ENCODE measurements at regions not wholly inside any gene's neighbourhood (a gene's known extent, or its start where the extent isn't known, plus 50 kb on each side); places are given as distances from the start of the nearest gene placed in this dataset.

DNA sequence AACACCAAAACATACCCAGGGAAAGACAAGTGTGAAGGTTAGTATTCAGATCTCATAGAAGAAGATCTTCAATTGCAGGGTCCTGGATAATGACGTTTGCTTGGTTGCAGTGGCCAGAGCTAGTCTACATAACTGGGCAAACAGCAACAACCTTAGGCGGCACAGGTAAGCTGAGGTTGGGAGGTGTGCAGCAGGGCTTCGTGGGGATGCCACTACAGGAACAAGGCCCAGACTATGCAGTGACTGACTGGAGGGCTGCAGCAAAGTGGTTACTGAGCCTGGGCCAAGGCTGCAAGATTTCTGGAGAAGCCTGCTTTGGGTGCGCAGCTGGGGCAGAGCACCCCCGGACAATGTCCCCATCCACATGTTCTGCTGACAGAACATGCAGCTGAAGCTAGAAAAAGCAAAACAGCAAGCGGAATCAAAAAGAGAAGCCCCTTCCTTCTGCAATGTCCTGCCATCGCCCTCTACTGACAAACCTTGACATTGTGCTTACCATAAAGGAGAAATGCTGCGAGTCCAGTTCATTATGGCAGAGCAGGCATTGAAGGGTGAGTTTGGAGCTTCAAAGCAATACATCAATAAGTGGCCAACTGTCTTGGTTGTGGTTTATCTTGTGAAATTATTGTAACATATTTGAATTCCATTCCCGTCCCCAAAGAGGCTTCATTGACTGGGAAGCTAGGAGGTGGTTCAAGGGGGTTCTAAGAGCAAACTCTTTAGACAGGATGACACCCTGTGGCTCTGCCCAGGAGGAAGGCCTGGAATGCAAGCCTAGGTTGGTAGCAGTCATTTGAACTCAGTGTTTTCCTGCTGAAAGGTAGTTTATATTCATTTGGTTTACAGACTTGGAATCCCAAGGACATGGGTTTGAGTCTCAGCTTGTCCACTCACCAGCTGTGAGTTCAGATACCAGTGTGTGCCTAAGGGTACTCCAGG, 217.0 kb downstream of the PDCD6IP start:
- peak; percentile 48 for FAIRE-seq
- DNase-seq (ENCODE audit: insufficient read length) = no peak

DNA sequence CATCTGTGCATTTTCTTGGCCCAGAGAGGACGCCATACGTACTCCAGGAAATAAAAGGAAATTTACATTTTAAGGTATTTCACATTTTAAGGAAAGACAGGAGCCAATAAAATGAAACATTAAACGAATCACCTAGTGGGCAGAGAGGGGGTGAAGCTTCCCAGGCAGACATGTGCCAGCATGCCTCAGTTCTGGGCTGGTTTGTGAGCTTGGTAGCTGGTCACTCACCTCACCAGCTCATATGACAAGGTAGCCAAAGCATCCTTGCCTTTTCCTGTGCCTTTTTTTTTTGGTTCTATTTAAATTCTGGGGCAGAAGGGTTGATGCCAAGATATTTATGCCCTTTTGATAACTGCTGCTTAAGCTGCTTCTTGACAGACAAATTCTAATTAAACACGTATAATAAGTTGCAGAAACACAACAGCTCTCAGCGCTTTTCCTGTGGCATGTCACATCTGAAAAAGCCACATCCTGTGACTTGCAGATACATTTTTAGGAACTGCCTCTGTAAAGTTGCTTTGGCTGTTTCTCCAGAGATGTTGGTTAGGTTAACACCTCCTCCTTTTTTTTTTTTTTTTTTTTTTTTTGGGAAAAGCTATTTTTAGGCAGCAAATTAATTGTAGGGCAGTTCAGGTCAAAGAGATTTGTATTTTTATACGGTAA, 218.6 kb downstream of the PDCD6IP start:
- peak; percentile 33 for FAIRE-seq

More for the DNA sequence above, 217.0 kb downstream of the PDCD6IP start:
- no peak for TF ChIP-seq POLR2A (IDR thresholded peaks at IDR 0.05; ENCODE audit: low read depth, low read length)
- no peak for TF ChIP-seq POLR2AphosphoS5 (IDR thresholded peaks at IDR 0.05; ENCODE audit: low read depth, low read length)
- TF ChIP-seq TAF1 (IDR thresholded peaks at IDR 0.05; ENCODE audit: borderline replicate concordance, low read depth, low read length) = no peak

DNA sequence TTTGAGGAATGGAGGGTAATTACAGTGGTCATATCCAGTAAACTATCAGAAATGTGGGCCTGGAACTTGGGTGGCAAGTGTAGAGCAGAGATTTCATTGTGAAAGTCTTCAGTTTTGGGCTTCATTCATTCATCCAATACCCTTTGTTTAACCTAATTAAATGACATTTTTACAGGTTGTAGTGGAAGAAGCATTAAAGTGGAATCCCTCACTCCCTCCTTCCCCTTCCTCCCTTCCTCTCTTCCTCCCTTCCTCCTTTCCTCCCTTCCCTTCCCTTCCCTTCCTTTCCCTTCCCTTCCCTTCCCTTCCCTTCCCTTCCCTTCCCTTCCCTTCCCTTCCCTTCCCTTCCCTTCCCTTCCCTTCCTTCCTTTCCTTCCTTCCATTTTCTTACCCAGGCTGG, 219.3 kb downstream of the PDCD6IP start:
- FAIRE-seq = no peak
- TF ChIP-seq POLR2AphosphoS5 (IDR thresholded peaks at IDR 0.05; ENCODE audit: low read depth, low read length) (no peak), POLR2A (IDR thresholded peaks at IDR 0.05; ENCODE audit: low read depth, low read length) (no peak), TAF1 (IDR thresholded peaks at IDR 0.05; ENCODE audit: borderline replicate concordance, low read depth, low read length) (no peak)
- no peak for DNase-seq (ENCODE audit: insufficient read length)

More for the DNA sequence above, 218.6 kb downstream of the PDCD6IP start:
- DNase-seq (ENCODE audit: insufficient read length) = no peak
- TF ChIP-seq POLR2AphosphoS5 (IDR thresholded peaks at IDR 0.05; ENCODE audit: low read depth, low read length) (no peak), TAF1 (IDR thresholded peaks at IDR 0.05; ENCODE audit: borderline replicate concordance, low read depth, low read length) (no peak), POLR2A (IDR thresholded peaks at IDR 0.05; ENCODE audit: low read depth, low read length) (no peak)

DNA sequence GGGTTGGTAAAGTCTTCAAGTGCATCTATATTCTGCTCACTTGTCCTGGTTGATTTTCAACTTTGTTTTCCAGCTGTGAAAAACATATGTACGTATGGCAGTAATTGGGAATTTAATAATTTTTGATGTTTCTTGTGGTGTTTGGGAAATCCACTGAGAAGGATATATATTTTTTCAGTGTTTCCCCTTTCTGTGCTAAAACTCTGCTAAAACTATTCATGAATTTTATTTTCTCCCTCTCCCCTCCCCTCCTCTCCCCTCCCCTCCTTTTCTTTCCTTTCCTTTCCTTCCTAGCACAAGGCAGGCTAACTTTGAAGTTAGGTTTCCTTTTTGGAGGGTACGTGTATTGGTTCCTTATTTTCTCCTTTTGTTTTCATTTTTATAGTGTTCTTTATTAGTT, 220.7 kb downstream of the PDCD6IP start:
- FAIRE-seq (no peak), DNase-seq (ENCODE audit: insufficient read length) (no peak)
- TF ChIP-seq TAF1 (IDR thresholded peaks at IDR 0.05; ENCODE audit: borderline replicate concordance, low read depth, low read length) (no peak), POLR2AphosphoS5 (IDR thresholded peaks at IDR 0.05; ENCODE audit: low read depth, low read length) (no peak), POLR2A (IDR thresholded peaks at IDR 0.05; ENCODE audit: low read depth, low read length) (no peak)

DNA sequence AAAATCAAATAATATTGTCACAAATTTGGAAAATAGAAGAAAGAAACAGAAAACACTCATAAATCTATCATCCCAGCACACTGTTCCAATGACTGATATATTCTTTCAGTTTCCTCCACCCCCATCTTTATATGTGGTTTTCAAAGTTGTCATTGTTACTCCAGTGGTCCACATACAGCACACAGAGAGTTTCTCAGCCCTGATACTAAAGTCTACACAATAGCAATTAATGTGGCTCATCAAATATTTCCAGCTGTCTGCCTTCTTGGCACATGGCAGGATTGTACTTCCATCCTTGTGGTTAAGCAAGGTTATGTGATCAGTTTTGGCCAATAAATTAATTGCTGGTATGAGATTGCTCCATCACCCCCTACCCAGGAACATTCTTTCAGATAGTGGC, 221.7 kb downstream of the PDCD6IP start:
- no peak for DNase-seq (ENCODE audit: insufficient read length)
- peak; percentile 40 for FAIRE-seq
- no peak for TF ChIP-seq POLR2A (IDR thresholded peaks at IDR 0.05; ENCODE audit: low read depth, low read length)
- no peak for TF ChIP-seq POLR2AphosphoS5 (IDR thresholded peaks at IDR 0.05; ENCODE audit: low read depth, low read length)
- no peak for TF ChIP-seq TAF1 (IDR thresholded peaks at IDR 0.05; ENCODE audit: borderline replicate concordance, low read depth, low read length)

DNA sequence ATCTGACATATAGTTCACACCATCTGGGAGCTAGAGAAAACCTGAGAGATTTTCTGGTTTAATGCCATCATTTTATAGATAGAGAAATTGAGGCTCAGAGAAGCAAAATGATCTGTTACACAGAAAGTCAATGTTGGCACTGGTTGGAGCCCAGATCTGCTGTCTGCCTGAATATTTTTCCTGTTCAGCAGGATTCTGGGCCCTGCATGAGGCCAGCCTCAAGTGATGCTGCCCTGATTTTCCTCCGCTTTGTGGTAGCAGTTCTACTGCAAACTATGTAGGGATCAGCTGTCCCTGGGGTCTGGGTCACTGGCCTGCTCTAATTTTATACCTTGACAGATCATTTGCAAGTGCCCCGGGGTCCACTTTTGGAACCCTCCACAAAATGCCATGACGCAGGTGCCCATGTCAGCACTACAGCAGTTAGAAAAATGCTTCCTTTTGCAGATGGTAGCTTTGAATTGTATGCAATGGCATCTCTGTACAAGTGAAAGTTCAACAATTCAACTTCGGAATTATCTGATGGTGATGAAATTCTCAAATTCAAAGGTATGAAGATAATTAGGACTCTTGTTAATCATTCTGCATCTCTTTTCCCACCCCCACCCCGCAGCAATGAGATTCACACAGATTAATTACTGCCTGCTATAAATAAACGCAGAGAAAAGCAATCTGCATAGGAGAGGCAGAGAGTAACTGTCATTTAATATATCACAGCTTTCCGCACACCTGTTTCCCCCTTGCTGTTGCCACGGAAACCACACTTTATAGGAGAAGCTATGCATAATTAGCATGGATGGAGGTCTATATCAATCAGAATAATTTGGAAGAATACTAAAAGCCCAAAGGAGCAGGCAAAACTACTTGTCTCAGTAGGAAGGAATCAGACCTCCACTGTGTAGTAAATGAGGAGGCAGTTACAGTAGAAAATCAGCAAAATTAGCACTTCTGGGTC, 222.6 kb downstream of the PDCD6IP start:
- DNase-seq (ENCODE audit: insufficient read length) (no peak), FAIRE-seq (no peak)
- TF ChIP-seq POLR2A (IDR thresholded peaks at IDR 0.05; ENCODE audit: low read depth, low read length) (no peak), POLR2AphosphoS5 (IDR thresholded peaks at IDR 0.05; ENCODE audit: low read depth, low read length) (no peak), TAF1 (IDR thresholded peaks at IDR 0.05; ENCODE audit: borderline replicate concordance, low read depth, low read length) (no peak)

DNA sequence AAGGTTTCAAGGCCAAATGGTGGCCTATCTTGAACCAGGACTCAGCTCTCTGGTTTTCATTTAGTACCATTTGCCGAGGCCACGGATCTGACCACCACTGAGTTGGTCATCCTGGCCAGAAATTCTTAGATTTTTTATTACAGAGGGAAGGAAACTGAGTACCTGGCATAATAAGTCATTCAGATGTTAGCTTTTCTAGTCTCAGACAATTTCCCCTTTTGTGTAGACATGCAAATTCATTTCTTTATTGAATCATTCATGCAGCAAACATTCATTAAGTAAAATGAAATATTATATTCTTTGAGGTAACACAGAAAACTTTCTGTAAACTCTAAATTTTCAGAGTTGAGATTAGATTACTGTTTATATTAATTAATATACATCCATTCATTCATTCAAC, 223.7 kb downstream of the PDCD6IP start:
- TF ChIP-seq POLR2AphosphoS5 (IDR thresholded peaks at IDR 0.05; ENCODE audit: low read depth, low read length) = no peak
- TF ChIP-seq TAF1 (IDR thresholded peaks at IDR 0.05; ENCODE audit: borderline replicate concordance, low read depth, low read length) = no peak
- no peak for TF ChIP-seq POLR2A (IDR thresholded peaks at IDR 0.05; ENCODE audit: low read depth, low read length)
- FAIRE-seq (no peak), DNase-seq (ENCODE audit: insufficient read length) (no peak)

DNA sequence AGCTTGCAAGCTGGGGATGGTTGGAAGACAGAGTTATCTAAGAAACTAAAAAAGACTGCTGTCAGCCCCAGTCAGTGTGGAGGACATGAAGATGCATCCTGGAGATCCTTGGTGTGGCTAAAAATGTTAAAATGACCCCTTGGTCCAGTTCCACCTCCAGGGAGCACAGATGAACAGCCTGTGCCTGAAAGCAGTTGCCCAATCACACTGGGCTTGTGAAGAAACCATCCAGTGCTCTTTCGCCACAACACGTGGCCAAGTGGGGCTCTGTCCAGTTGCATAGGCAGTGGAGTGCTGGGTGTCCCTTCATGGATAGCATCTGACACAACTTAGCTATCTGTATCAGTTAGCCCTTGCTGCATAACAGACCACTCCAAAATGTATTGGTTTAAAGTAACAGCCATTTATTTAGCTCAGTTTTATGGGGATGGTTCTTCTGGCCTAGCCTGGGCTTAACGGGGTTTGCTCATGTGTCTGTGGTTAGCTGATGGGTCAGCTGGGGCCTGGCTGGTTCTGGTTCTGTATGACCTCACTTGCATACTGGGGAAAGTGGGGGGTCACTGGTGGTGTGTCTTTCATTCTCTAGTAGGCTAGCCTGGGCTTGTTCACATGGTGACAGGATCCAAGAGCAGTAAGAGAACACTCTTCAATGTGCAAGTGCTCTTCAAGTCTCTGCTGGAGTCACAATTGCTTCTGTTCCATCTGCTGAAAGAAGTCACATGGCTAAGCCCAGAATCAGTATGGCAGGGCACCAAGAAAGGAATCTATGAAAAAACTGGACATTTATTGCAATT, 226.2 kb downstream of the PDCD6IP start:
- FAIRE-seq (peak; percentile 53), DNase-seq (ENCODE audit: insufficient read length) (no peak)
- TF ChIP-seq TAF1 (IDR thresholded peaks at IDR 0.05; ENCODE audit: borderline replicate concordance, low read depth, low read length) = no peak
- TF ChIP-seq POLR2A (IDR thresholded peaks at IDR 0.05; ENCODE audit: low read depth, low read length) = no peak
- no peak for TF ChIP-seq POLR2AphosphoS5 (IDR thresholded peaks at IDR 0.05; ENCODE audit: low read depth, low read length)

DNA sequence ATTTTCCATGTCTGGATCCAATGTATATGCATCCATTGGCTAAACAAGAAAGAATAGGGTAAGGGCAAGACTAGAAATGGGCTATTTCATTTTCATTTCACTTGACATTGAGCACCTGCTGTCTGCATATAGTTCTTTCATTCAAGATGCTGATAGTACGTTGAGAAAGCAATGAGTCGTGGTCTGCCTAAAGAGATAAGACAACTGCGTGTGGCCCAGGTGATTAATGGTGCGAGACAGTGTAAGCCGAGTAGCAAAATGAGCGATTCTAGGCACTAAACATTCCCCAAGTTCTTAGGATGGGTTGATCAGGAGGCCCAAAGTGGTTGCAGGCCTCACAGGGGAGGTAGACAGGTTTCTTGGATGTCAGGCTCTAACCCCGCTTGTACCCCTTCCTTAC, 235.4 kb downstream of the PDCD6IP start:
- no peak for FAIRE-seq
- no peak for TF ChIP-seq POLR2A (IDR thresholded peaks at IDR 0.05; ENCODE audit: low read depth, low read length)
- no peak for TF ChIP-seq TAF1 (IDR thresholded peaks at IDR 0.05; ENCODE audit: borderline replicate concordance, low read depth, low read length)
- TF ChIP-seq POLR2AphosphoS5 (IDR thresholded peaks at IDR 0.05; ENCODE audit: low read depth, low read length) = no peak
- no peak for DNase-seq (ENCODE audit: insufficient read length)

DNA sequence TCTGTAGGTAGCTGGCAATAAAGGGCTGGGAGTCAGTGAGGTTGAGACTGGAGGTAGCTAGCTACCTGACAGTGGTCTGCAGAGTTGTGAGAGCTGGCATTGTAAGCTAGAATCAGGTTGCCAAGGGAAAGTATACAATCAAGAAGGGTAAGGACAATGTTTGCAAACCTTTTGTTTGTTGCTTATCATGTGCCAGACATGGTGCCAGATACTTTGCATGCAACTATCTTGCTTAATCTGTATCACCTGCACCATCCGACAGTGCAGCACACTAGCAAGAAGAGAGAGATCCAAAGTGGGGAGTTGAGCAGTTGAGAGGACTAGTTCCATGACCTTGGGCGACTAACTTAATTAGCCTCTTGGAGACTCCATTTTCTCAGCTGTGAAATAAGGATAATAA, 236.4 kb downstream of the PDCD6IP start:
- DNase-seq (ENCODE audit: insufficient read length) (no peak), FAIRE-seq (no peak)
- no peak for TF ChIP-seq POLR2A (IDR thresholded peaks at IDR 0.05; ENCODE audit: low read depth, low read length)
- no peak for TF ChIP-seq POLR2AphosphoS5 (IDR thresholded peaks at IDR 0.05; ENCODE audit: low read depth, low read length)
- no peak for TF ChIP-seq TAF1 (IDR thresholded peaks at IDR 0.05; ENCODE audit: borderline replicate concordance, low read depth, low read length)

Data from GM12892 (cell line).